Activated T-helper 9 cell treated with anti-CD3 and anti-CD28 coated beads, Interleukin-2, amount 50 U/mL, for 16 hours (primary cell): ENCODE measurements at regions not wholly inside any gene's neighbourhood (a gene's known extent, or its start where the extent isn't known, plus 50 kb on each side); places are given as distances from the start of the nearest gene placed in this dataset.
"Not testable (repeated sequence)": the region's sequence is repeated elsewhere in the genome, so short reads cannot be mapped to it uniquely, and the experiment has no call there.

Source experiments
- DNase-seq: peaks from one replicate; pipeline ENCODE4 v3.0.0-alpha.2; 2020; ENCODE audit warnings: low read depth

DNA sequence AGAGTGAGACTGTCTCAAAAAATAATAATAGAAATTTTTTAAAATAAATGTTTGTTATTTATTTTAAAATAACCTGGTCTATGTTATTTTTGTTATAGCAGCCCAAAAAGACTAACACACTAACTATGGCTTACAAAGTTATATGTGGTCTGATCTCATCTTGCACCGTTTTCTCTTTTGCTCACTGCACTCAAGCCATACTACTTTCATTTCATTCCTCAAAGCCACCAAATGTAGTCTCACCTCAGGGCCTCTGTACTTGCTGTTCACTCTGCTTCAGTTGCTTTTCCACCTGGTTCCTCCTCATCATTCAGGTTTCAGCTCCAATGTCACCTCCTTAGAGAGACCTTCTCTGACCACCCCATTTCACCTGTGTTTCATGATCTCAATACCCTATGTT is 55.2 kb upstream of the MDM1 start:
- no peak for DNase-seq

DNA sequence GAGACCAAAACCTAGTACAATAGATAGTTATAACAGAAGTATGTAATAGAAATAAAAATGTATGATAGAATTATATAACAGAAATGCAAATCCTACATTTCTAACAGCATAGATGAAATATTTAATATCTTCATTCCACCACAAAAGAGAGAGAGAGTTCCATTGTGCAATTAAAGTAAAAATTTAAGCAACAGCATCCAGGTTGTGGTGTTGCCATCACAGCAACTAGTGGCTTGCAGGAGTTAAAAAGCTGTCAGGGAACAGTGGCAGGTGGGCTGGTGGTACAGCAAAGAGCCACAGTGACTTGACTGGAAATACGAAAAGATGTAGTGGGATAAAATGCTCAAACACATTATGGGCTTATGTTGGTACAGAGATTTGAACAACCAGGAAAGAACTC is 57.1 kb upstream of the MDM1 start:
- DNase-seq: no peak

DNA sequence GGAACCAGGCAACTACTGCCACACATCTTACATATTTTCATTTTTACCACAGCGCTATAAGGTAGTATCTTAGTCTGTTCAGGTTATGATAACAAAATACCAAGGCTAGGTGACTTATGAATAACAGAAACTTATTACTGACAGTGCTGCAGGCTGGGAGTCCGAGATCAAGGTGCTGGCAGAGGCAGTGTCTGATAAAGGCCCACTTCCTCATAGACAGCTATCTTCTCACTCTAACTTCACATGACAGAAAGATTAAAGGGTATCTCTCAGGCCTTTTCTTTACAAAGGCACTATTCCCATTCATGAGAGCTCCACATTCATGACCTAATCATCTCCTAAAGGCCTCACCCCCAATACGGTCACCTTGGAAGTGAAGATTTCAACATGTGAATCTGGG is 59.8 kb upstream of the MDM1 start:
- no peak for DNase-seq

DNA sequence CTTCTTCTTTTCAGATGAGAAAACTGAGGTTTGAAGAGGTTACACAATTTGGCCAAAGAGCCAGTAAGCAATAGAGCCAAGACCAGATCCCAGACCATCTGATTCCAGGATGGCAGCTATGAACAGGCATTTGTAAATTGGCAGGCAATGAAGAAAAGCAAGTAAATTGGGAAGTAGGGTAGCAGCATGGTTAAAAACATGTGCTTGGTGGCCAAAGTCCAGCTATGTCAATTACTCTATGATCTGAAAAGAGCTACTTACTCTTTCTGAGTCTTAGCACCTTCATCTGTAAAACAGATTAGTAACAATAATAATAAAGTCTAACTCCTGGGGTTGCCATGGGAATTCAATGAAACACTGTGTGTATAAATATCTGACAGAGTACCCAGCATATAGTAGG is 60.2 kb upstream of the MDM1 start:
- DNase-seq: no peak

DNA sequence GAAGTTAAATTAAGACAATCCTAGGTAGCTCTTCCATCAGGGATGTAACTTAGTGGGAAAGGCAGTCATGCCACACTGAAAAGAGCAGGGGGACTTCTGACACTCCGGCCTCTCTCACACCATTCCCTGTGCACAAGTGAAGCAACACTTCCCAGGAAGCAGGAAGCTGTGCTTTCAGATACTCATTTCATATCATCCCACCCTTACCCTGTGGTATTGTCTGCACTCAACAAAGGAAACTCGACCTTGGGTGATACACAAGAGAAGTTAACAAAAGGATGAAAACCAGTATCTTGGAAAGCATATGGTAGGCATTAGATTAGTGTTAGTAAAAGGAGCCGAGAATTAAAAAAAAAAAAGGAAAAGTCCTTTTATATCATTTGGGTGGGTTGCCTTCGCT is 61.3 kb upstream of the MDM1 start:
- DNase-seq: no peak

DNA sequence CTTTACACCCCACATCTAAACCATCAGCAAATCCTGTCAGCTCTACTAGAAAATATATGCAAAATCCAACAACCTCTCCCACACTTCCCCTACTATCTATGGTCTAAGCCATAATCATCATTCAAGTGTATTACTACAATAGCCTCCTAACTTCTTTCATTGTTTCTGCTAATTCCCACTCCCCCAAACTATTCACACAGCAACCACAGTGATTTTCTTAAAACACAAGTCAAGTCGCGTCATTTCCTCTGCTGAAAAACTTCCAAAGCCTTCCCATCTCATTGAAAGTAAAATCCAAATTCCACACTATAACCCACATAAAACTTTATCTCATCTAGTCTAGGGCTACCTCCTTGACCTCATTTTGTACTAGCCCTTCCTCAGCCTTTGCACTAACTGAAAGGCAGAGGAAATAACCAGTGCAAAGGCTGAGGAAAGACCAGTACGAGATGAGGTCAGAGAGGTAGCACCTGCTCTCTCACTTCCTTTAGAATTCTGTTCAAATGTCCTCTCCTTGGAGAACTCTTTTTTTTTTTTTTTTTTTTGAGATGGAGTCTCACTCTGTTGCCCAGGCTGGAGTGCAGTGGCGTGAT is 65.5 kb upstream of the MDM1 start:
- no peak for DNase-seq

DNA sequence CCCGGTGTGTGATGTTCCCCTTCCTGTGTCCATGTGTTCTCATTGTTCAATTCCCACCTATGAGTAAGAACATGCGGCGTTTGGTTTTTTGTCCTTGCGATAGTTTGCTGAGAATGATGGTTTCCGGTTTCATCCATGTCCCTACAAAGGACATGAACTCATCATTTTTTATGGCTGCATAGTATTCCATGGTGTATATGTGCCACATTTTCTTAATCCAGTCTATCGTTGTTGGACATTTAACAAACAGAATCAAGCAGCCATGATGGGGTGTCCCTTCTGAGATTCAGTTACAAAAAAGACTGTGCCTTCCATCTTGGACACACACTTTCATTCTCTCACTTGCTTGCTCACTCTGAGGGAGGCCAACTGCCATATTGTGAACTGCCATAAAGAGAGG is 66.5 kb upstream of the MDM1 start:
- not testable (repeated sequence) for DNase-seq

DNA sequence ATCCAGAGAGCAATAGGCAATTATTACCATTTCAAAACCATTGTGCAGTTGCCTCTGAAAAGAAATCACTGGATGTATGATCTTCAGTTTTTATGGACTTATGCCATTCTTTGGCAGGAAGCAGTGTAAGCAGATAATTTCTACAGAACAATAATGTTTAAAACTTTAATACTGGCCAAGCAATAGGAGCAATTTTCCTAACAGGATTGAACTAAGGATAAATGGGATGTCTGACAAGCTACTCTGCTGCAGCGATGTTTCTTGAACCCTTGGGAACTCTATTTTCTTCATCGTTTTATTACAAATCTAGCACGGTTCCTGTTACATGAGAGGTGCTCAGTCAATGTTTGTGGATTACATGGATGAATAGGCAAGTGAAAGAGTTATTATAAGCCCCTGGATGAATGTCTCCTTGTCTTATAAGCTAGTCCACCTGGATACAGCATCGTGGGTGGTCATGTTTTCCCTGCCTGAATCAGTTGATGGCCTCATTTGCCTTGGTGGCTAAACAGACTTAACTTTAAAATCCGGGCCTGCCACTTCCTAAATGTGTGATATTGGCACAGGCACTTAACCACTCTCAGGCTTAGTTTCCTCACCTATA is 68.2 kb upstream of the MDM1 start:
- no peak for DNase-seq

DNA sequence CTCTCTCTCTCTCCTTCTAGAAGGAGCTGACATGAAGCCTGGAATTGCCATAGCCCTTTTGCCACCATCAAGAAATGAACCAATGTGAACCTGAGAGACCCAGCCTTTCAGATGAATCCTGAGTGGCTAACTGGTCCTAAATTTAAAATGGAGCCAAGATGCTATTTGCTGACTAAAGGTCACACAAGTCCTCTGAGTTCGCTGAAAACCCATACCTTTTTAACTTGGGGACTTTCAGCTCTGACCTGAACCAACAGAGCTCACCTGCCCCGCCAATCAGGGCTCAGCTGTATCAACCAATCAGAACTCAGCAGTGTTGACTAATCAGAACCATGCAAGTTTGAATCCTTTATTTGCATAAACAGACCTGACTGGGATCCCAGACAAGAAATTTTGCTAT is 70.3 kb upstream of the MDM1 start:
- DNase-seq: no peak

DNA sequence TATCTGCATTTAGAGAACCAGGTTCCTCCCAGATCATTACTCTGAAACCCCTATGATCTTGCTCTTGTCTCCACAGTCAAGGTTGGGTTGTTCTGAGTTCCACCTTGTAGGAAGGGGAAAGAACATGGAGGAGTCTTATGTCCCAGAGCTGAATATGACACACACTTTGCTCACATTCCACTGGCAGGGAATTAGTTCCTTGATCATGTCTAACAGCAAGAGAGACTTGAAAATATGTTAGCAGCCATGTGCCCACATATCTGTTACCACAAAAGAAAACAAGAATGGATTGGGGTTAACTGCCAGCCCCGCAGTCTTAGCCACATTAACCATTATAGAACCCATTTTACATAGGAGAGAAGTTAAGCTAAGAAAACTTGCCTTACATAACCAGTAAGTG is 71.1 kb upstream of the MDM1 start:
- no peak for DNase-seq

DNA sequence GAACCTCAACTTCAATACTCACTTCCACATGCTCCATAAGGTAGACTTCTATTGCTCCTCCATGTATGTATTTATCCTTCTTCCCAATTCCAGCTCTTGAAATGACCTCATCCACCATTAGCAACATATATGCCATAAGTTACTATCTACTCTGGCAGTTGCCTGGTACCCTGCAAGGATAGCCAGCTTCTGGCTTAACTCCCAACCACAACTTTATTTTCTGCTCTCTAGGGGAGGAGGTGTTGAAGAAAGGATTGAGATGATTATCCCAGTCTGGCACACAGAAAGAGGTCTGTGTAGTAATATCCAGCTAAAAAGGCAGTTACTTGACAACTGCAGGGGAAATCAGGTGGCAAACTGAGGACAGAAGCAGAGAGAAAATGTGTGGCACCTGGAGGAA is 71.5 kb upstream of the MDM1 start:
- DNase-seq: no peak

DNA sequence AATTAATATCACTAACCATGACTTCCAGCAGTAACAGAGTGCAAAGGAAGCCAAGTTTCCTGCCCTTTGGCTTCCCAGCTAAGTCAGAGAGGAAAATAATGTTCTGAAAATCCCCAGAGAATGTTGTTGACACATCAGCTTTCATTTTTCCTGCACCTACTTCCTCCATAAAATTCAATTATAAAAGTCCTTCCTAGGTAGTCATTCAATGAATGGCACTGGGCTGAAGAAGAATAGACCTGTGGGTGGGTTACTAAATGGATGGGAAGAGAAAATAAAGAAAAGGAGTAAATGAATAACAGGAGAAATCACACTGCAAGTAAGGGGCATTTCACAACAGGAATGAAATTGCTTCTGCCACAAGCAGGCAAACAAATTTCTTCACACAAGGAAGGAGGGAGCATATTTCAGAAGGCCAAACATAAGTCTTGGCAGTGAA is 73.2 kb upstream of the MDM1 start:
- DNase-seq: no peak

DNA sequence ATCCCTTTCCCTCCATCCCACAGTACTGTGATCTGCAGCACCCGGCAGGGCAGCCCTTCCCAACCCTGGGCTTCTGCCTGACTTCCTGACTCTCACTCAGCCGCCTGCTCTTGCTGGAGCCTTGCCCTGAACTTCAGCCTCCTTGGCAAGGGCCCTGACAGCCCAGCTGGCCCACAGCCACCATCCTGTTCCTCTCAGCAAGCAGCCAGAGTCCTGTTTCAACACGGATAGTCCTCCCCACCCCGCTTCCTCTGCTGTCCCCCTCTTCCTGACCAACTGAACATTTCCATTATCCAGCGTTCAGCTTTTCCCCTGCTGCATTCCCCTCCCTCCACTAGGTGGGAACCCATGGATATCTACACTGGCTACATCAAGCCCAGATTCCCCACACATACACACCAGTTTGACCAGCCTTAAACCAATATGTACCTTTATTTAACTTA is 74.0 kb upstream of the MDM1 start:
- no peak for DNase-seq

DNA sequence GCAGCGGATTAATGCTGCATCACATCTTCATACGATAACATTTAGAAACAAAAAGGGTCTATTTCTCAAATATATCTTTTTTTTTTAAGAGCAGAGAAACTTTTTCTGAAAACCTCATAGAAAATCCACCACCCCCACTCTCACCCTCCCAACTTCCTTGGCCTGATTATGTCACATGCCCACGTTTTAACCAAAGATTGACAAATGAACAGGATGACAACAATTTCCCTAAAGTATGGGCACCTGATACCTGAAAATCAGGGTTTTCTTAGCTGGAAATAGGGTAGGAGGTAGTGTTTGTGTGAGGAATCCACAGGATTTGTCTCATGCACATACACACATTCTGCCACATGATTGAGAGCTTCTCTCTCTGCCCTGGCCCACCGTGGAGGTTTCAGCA is 74.7 kb upstream of the MDM1 start:
- DNase-seq: no peak

DNA sequence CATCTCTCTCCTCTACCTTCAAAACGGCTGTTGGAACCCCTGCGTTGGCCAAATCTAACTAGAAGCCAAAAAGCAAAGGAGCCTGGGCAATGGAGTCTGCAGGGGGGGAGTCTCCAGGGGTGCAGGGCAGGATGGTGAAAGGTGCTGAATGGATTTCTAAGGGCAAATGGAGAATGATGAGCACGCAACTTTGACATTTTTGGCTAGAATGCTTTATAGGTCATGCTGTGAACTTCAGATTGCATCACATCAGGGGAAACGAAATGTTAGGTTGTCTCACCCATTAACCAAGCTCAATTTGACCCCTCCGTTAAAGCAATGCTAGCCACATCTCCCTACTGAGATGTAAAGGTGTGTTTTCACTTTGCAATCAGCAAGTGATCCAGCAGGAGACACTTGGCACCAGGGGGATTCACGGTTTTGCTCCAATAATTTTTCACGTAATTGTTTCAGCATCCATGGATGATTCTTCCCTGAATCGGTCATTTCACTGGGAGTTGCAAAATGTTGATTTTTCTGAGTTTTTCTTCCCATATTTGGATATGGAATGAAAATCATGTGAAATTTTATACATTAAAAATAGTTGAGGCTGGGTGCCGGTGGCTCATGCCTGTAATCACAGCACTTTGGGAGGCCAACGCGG is 78.0 kb upstream of the MDM1 start:
- no peak for DNase-seq

DNA sequence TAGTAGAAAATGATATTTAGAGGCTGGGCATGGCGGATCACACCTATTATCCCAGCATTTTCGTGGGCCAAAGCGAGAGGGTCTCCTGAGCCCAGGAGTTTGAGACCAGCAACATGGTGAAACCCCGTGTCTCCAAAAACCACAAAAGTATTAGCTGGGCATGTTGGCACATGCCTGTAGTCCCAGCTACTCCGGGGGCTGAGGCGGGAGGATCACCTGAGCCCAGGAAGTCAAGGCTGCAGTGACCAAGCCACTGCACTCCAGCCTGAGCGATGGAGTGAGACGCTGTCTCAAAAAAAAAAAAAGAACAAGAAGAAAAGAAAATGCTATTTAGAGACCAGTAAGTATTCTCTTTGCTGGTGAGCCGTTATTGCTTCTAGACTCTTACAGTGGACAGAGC is 79.2 kb upstream of the MDM1 start:
- no peak for DNase-seq

DNA sequence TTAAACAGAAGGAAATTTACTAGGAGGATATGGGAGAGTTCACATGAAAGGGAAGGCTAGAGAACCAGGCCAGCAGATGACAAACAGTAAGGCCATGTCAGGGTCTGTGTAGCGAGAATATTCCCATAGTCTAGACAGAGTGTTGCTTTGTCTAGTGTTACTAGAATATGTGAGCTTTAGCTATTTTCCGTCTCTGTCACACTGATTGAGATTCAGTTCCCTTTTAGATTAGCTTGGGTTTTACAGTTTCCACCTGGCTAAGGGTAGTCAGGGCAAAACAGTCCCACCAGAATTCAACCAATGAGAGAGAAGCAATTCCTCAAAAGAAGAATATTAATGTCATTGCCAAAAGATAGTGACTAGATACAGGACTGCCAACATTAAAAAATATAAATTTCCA is 82.8 kb upstream of the MDM1 start:
- DNase-seq: no peak

DNA sequence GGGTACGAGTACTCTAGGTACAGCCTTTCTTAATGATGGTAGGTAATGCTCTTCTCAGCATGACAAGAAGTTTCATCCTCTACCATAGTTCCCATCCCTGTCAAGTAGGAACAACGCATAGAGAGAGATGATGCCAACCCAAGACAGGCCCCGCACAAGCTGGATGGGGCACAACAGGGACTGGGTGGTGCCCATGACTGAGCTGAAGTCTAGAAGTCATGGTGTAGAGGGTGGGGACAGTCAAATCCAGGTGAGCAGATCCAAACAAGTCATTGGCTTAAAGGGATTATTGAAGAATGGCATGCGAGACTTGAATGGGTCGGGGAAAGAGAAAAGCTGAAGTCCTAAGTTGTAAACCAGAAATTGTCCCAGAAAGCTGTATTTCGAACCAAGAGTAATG is 84.2 kb upstream of the MDM1 start:
- no peak for DNase-seq

DNA sequence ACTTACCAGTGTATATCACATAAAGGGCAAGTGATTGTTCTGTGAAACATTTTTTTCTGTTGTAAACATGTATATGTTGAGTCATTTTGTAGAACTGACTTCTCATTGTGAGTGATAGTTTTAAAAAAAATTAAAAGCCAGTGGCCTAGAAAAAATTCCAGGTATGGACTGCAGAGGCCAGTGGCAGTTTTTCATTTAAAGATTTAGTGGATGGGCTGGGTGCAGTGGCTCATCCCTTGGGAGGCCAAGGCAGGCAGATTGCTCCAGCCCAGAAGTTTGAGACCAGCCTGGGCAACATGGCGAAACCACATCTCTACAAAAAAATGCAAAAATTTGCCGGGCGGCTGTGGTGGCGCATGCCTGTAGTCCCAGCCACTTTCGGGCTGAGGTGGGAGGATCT is 84.7 kb upstream of the MDM1 start:
- no peak for DNase-seq

DNA sequence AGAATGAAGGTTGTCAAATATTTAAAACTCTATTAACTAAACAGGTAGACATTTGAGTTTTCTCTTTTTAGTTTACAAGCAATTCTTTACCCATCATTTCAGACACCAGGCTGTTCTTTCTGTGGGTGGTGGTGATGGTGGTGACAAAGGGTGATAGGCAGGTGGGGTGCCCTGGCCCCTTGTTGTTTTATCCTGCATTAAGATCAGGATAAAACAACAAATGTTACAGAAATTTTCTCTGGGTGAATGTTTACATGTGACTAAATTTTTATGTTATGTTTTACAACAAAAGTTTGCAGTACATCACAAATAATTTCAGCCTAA is 85.9 kb upstream of the MDM1 start:
- DNase-seq: no peak

DNA sequence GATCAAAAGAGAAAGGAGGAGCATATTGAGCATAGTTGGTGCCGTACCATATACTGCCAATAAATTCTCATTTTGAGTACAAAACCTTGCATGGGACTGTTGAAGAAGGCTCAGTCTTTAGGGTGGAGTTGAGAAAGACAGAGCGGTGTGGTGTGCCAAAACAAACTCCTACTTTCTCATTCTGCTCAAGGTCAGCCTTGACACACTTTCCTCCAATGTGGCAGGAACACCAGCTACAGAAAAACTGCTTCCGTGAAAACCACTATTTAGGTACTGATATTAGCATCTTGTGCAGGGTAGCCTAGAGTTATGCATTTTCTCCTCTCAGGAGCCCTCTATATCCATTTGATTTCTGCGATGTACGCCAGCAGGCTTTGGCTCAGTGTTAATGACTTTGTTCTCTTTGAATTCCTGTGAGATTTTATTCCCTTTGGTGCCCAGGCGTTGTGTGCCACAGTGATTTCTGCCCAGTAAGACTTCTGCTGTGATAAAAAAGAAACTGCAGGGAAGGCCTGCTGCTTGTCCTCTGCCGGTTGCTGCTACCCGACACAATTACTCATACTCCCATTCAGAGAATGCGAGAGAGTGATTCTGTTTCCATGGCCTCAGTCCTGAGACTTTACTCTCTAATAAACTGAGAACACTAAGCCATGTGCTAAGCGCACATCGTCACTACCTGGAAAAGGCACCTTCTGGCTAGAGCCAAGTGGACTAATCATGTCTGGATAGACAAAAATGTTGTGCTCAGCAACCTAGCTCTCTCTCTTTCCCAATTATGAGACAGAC is 88.3 kb upstream of the MDM1 start:
- DNase-seq: no peak

DNA sequence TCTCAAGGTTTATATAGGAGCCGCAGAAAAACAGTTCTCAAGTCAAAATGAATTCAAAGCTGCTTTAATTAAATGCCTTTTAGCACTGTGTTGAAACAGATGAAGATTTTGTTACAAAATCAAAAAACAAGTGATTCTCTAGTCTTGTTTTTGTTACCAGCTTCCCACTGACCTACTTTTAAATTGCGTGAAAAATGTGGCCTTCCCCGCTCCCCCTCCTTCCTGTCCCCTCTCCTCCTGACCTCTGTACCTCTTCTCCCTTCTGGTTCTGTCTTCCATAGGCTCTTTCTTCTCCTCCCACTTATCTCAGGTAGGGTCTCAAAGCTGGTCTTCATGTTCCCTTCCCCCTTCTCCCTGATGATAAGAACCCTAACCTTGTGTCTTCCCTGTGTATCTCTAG is 90.0 kb upstream of the MDM1 start:
- DNase-seq: no peak

DNA sequence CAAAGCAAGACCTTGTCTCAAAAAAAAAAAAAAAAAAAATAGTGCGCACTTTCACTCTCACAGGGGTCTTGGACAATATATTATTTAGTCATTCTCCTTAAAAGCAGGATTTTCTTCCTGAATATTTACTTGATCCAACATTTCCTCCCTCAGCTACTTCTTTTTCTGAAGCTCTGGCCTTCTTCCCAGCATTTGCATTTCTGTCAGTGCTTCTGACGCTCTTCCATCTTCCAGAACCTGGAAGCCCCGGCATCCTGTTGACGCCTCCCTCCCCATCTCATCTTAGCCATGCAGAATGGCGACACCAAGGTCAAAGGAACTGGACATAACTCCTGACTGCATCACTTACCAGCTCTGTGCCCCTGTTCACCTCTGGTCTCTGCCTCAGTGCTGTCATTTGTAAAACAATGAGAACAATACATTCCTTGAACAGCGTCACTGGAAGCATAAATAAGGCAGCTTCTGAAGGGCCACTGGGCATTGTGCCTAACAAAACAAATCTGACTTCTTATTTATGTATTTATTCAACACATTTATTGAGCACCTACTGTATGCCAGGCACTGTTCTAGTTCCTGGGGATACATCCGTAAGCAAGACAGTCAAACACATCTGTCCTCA is 90.9 kb upstream of the MDM1 start:
- no peak for DNase-seq
